HG02973 (cell line): ENCODE measurements at regions not wholly inside any gene's neighbourhood (a gene's known extent, or its start where the extent isn't known, plus 50 kb on each side); places are given as distances from the start of the nearest gene placed in this dataset.

Experiments
- ATAC-seq: cut with Tn5 transposase; IDR thresholded peaks from one replicate; pipeline ENCODE4 v1.9.1; 2021; ENCODE audit warnings: moderate library complexity; ENCODE audit not compliant: unreplicated experiment

DNA sequence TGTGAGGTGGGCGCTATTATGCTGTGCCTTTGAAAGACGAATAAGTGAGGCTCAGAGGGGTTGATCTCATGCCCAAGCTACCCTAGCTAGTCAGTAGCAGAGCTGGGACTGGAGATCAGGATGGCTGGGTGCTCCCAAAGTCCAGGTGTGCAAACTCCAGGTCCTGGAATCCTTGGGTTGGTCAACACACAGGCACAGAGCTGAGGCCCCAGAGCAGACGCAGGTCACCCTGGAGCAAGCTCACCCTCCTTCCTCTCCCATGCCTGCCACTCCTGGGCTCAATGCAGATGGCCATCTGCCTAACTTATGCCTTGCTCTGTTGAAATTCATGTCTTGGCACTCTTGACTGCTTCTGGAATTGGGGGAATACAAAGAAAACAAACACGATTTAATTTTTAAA is 587.2 kb downstream of the PTPRU start:
- ATAC-seq, result no peak

DNA sequence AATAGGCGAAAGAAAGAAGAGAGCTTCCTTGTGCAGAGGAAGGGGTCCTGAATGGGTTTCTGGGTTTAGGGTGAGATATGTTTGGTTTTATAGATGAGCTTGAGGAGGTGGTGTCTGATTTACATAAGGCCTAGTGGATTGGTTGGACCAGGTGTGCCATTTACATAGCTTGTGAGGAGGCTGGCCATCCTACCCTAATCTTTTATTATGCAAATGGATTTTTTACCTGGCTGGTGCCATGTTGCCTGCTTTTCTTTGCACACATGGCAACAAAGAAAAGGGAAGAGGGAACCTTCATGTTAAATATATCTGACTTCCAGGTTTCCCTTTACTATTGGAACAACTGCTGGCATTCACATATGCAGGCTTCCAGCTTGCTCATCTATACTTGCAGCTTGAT is 585.3 kb downstream of the PTPRU start:
- ATAC-seq, result no peak

DNA sequence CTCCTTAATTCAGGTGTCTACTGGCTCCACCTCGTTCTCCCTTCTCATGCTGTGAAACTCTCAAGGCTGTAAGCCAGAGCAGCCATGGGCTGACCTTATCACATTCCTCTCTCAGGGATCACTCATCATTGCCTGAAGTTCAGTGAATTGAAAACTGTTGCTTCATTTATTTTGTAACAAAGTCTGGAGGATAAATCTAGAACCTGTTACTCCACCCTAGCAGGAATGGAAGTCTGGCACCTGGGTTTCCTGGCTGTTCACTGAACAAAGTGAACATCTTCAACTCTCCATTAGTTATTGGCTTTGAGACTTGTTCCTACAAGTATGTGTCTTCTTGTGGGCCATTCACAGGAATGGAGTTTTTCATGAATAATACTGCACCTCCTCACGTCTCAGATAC is 584.1 kb downstream of the PTPRU start:
- no peak for ATAC-seq

DNA sequence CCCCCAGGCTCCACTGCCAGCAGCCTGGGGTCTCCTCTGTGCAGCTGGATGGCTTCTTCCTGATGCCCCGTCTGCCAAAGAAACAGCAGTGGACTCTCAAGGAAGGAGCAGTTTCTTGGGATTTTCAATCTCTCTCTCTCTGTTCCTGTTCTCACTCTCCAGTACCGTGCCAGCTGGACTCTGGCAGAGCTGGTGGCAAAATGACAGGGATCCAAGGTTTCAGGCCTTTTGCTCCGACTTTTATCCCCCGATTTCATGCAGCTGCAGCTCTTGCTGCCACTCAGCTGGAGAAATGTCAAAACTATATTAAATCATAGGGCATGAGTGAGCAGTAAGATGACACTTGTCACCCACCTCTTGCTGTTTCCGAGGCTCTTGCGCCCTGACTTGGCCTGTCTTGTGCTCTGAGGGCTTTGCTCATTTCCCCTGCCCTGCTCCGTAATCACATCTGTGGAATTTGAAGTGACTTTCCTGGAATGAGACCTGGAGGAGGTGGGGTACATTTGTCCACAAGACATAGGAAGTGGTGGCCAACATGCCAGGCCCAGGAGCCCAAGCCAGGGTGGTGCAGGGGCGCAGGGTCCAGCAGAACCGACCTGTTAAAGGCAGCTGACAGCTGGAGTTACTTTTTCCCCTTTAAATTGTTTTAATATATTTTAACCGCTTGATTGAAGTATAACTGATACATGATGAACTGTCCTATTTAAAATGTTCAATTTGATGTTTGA is 576.2 kb downstream of the PTPRU start:
- no peak for ATAC-seq

DNA sequence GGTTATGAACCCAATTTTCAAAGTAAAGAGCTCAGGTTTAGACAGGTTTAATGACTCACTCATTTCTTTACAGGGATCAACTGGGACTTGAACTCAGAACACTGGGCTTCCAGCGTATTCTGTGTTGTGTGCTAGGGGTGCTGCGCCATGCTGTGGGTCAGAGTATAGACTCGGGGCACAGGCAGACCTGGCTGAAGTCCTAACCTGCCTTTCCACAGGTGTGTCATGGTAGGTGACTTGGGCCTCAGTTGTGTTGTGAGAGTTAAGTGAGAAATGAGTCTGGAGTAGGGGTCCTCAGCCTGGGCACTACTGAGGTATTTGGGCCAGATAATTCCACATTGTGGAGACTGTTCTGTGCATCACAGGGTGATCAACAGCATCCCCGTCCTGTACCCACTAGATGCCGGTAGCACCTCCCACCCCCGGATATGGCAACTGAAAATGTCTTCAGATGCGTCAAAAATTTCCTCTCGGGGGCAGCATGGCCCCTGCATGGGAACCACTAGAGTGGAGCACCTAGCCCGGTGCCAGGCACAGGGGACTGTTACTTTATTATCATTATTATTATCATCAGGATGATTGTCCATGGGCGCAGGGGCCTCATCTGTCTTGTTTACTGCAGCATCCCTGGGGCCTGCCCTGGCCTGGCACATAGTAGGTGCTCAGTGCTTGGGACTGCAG is 575.5 kb downstream of the PTPRU start:
- ATAC-seq, result no peak

DNA sequence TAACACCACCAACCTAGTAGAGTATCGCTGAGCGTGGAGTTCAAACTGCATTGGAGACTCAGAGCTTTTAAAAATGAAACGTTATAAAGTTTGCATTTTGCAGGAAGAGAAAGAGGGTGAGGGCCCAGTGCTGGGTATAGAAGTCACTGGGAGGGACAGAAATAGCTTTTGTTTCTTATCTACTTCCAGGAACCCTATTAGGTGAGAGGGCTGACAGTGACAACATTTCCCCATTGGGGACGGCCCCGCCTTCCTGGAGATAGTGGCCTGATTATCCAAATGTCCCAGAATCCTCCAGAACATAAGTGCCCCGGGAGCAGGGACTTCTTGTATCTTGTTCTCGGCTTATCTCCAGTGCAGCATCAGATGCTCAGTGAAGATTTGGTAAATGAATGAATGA is 574.9 kb downstream of the PTPRU start:
- ATAC-seq, result no peak

DNA sequence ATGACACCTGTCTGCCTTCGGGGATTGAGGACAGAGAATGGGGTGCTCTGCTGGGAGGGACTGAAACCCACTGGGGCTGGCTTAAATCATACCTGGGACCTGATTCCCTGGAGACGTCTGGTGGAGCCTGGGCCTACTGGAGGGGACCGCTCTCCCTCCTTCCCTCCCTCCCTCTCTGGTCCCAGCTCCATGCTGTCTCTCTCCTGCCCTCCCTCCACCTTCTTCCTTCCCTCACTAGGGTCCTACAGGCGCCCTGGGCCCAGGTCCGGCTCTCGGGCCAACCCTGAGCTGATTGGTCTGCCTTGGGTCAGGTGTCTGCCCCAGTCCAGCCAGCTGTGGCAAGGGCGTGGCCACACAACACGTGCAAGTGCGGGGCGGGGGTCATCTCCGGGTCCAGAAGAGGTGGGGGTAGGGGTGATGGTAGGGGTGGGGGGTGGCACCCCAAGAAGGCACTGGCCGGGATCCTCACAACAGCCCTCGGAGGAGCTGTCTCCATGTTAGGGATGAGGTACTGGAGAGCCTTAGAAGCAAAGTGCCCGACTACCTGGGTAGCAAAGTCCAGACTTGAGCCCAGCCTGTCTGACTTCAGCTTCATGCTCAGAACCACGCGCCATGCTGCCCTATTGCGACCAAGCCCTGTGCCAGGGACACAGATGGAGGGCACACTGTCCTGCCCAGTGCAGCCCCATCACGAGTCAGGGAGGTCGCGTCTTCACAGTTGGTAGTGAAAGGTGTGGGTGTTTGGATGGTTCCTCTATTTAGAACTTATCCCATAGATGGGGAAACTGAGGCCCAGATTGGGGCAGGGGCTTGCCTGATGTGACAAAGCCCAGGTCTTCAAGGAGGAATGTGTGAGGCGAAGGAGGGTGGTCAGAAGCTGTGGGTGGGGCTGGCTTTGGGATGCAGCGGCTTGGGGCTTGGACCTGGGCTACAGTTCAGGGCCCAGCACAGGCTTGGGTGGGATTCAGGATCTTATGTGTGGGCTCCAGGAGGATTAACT is 574.1 kb downstream of the PTPRU start:
- ATAC-seq, result no peak

DNA sequence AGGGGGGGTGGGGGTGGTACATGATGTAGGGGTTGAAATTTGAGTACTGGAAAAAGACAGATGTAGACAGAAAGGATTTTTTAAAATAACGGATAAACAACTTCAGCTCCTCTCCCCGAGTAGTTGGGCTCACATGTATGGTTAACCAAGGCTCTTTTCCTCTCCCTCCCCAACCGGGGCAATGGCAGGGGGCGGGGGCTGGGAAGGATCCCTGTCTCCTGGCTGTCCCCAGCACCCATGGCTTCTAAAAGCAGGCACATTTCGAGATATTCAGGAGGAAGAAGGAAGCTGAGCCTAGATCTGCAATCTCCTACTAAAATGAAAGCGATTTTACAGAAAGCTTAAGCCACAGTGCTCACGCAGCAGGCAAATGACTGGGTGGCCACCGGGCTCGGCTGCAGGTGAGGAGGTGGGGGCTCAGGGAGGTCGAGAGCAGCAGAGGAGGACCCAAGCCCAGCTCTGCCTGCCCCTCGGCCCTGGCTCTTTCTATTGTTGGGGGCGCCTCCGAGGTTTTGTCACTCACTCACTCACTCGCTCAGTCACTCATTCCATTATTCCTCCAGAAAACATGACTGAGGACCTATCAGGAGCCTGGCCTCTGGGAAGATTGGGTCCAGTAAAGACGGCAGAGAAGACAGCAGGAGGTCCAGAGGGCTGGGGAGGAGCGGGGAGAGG is 573.3 kb downstream of the PTPRU start:
- no peak for ATAC-seq

DNA sequence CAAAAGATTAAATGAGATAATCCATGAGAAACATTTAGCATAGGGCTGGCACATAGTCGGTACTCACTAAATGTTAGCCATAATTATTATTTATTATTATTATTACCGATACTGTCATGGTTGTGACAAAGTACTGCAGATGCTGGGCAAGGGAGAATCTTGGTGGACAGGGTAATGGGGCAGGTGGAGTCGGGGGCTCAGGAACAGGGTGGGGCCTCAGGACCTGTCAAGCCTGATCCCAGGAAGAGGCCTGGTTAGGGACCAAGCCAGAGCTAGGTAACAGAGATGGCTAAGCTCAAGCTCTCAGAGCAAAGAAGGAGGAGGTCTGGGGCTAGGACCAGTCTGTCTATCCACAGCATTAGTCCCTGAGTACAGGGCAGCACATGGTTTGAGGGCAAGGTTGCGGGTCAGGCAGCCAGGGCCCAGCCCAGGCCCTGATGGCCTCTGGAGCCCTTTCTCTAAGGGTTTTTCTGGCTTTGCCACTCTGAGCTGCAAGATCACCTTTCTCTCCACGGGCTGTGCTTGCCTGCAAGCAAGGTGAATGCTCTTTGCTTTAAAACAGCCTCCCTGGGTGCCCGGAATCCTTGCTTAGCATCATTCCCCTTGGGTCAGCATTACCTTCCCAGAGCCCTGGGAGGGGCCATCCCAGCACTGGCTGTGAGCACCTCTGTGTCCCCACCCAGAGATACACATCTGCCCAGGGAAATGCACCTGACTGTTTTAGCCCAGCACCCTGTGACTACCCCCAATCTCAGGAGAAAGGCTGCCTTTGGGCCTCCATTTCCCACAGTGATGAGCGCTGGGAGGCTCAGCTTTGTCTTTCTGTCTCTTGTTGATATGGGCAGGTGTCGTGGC is 572.0 kb downstream of the PTPRU start:
- ATAC-seq, result no peak

DNA sequence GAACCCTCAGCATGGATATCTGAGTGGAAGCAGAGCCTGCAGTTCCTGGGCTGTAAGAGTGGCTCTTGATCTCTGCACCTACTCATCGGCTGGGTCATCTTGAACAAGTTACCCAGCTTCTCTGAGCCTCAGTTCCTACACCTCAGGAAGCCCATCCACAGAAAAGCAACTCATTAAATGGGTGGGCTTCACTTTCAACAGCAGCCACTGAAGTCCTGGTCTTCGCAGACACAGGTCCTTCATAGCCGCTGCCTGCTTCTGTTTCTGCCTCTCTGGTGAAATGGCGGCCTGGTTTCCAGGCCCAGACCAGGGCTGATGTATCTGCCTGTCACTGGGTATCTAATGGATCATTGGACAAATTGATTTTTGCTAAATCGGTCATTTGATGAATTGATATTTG is 571.4 kb downstream of the PTPRU start:
- ATAC-seq, result no peak

DNA sequence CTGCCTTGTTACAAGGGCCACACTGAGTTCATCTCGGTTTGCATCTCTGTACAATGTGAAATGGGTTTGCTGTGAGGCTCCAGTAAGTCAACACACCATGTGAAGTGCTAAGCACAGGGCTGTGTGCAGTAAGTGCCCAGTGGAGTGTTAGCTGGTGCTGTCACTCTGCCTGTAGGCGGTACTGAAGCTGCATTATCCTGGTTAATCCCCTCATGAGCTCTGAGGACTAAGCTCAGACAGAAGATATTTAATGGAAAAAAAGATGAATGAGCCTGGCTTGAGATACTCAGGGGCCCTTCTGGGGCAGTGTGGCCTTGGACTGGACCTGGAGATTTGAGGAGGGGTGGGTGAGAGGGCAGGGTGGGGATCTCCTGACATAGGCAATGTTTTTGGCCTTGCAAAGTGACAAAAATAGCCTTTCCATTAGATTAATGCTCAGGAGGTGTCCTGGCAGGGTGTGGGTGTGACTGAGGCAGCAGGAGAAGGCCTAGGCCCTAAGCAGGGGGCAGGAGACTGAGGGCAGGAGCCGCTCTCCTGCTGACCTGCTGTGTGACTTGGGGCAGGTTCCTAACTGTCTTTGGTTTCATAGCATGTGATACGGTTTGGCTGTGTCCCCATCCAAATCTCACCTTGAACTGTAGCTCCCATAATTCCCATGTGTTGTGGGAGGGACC is 570.5 kb downstream of the PTPRU start:
- ATAC-seq, result no peak

DNA sequence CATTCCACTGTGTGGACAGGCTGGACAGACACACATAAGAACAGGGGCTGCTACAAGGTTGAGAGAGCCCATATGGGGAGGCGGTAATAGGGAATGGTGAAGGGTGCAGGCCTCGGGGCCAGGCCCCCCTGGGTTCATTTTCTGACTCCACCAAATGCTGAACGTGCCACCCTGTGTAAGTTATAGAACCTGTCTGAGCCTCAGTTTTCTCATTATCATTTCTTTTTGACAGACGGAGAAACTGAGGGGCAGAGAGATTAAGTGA is 569.5 kb downstream of the PTPRU start:
- no peak for ATAC-seq

DNA sequence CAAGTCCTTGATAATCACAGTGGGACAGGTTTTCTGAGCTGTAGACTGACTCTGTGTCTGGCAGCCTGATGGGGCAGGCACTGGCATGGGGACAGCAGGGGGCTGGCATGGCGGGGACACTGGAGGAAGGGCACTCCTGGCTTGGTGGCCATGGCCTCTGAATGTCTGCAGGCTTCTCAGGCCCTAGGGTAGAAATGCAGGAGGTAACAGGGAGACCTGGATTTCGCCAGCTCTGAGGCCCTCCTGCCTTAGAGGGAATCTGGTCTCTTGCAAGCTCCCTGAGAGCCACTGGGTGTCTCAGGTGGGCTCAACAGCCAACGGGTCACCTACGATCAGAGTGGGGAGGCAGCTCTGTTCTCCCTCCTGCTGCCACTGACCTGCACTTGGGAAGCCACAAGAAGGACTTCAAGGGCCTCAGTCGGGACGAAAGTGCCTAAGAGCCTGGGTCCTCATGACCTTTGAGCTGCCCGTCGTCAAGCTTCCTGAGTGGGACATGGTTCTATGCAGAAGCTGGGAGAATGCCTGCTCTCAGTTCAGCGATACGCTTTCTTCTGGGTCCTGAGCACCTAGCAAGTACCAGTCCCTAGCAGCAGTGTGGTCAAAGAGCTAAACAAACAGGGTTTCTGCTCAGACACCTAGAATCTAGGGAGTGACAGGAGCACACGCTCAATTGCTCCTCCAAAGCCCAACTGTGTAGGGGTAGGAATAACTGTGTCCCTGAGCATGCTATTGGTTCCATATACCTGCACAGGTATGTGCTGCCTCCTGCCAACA is 569.0 kb downstream of the PTPRU start:
- ATAC-seq, result no peak

DNA sequence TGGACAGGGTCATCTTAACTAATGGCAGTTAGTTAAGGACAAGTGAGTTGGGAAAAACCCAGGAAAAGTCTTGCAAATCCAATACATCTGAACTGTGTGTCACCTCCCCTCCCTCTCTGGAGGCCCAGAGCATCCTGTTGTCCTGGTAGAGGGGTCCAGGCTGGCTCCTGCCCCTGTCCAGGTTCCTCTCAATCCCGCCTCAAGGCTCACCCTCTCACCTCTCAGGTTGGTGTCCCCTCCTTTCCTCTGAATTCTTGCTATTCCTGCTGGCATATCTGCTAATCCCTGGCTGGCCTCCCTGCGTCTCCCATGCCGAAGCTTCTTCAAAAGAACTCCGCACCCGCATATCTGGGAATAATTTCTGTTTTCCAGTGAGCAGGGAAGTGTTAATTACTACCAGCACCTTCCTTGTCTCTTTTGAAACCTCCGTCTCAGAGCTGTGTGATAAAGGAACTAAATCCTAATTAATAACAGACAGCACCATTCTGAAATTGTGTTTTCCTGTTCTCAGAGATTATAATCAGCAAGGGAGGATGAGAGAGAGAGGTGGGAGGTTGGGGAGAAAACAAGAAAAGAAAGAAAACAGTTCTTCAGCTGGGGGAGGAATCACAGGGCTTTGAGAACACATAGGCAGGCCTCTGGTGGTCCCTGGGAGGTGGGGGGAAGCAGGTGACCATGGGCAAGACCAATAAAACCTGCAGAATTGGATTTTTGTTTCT is 568.0 kb downstream of the PTPRU start:
- no peak for ATAC-seq

DNA sequence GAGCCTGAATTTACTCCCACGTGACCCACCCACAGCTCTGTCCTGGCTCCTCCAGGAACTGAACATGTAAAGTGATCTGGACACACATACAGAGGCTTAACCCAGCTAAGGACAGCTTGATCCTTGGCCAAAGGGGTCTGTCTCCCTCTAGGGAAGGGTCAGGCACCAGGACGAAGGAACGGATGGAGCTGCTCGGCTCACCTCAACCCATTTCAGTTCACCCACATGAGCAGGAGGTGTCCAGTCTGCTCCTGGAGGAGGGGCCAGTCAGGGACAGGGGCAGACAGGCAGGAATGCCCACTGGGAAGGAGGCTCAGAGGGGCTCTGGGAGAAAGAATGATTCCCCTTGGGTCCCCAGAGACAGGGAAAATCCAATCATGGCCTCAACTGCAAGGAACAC is 567.2 kb downstream of the PTPRU start:
- ATAC-seq, result no peak

DNA sequence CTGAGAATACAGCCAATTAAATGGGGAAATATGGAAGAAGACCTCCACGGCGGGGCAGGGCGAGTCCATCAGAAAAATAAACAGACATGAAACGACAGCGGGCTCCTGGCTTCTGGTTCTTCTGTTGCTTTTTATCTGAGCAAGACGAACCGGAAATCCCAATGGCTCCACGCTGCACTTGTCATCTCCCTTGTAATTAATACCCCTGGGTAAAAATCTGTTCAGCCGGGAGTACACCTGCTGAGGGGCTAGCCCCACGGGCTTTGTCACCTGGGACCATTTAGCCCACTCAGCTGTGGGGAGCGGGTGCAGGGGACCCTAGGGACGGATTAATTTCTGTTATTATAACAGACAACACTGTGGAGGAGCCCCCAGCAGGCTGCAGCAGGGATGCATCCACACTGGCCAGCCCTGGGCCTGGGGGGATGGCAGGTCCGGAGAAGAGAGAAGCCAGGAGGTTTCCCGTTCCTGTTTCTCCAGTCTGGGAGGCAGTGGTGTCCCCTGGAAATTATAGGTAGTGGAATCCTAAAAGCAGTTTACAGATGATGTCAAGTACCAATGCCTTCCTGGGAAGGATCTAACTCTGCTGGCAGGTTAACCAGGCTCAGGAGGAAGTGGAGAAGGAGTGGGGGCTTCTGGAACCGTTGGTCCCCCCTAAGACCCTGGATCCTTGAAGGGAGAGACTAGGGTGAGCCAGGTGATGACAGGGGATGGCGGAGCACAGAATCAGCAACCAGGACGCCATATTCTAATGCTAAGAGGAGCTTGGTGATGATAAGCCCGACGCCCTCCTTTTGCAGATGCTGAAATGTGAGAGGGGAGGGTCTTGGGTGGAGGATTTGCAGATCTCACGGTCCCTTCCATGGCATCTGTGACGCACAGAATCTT is 566.1 kb downstream of the PTPRU start:
- ATAC-seq, result no peak

DNA sequence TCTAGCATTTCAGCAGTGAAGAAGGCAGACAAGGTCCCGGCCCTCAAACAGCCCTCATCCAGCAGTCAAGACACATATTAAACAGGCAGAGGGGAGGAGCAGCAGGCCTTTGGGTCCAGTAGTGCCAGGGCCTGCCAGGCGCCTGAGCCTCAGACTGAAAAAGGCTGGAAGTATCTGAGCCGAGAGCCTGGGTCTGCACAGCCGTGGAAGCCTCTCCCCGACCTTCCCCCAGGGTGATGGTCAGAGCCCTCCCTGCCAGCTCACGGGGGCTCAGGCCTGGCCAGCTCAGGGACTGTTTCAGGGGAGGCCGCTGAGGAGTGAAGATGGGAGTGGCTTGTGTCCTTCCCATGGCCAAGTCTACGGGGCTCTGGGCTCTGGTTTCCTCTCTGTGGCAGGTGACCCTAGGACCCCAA is 565.2 kb downstream of the PTPRU start:
- ATAC-seq, result no peak
